Stomach (tissue), 4 donors: ENCODE measurements at regions not wholly inside any gene's neighbourhood (a gene's known extent, or its start where the extent isn't known, plus 50 kb on each side); places are given as distances from the start of the nearest gene placed in this dataset.

Experiments
- CTCF ChIP-seq, 7 experiments: fragments of 450-650 bp in 4 of 7; fragments of 200-600 bp in 3 of 7; sonication (generic) in 3 of 7; IDR thresholded peaks; one replicate each; pipeline ENCODE4 v1.5.1; 2016 to 2019; ENCODE audit warnings: antibody characterized with exemption in 7 of 7, control low read depth in 2 of 7, mild to moderate bottlenecking in 1 of 7
- POLR2AphosphoS5 ChIP-seq, 3 donors: sonication (generic); formaldehyde crosslinking; IDR thresholded peaks; one replicate each; pipeline ENCODE4 v1.6.1; 2016; ENCODE audit warnings: antibody characterized with exemption in 3 of 3

DNA sequence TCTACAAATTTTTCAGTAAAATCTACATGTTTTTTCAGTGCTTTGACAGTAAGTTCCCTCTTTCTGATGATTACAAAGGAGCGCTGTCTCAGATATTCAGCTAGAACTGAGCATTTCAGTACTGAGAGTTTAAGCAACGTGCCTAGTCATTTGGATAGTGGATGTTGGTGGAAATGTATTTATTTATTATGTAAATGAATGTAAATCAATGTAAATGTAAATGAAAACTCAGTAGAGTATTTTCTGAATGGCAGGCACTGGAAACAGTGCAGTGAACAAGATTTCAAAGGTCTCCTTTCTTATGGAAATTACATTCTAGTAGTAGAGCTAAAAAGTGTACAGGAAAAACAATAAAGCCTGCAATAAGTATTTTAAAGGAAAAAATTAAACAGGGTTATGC lies 370.2 kb upstream of the SPANXN4 start:
- no peak for TF ChIP-seq CTCF (IDR thresholded peaks at IDR 0.05)
- TF ChIP-seq POLR2AphosphoS5 (IDR thresholded peaks at IDR 0.05): no peak
